Activated naive CD8-positive, alpha-beta T cell treated with anti-CD3 and anti-CD28 coated beads, Interleukin-2, amount 10 ng/mL, durations not matched to agents 7 days and 5 days (primary cell): ENCODE measurements at regions not wholly inside any gene's neighbourhood (a gene's known extent, or its start where the extent isn't known, plus 50 kb on each side); places are given as distances from the start of the nearest gene placed in this dataset.

Source experiments
- ATAC-seq: fragments of 150-1000 bp; cut with Tn5 transposase; one replicate; pipeline ENCODE4 v1.10.0; 2021; ENCODE audit warnings: low read depth, moderate library complexity
- POLR2A ChIA-PET: fragments of 350-600 bp; sonication (Branson Sonifier 250); formaldehyde crosslinking; loops from one replicate; lab custom pipeline; 2021; ENCODE audit warnings: antibody characterized with exemption; lab: Charles Lee
- DNase-seq: peaks from one replicate; pipeline ENCODE4 v3.0.0; 2021
- H3K27ac Mint-ChIP-seq: one replicate; pipeline ENCODE4 v1.8.0; 2022; ENCODE audit warnings: mild to moderate bottlenecking, mixed read lengths
- H3K27me3 Mint-ChIP-seq: one replicate; pipeline ENCODE4 v1.8.0; 2022; ENCODE audit warnings: mild to moderate bottlenecking, moderate library complexity, mixed read lengths
- H3K36me3 Mint-ChIP-seq: one replicate; pipeline ENCODE4 v1.8.0; 2021; ENCODE audit warnings: mild to moderate bottlenecking, mixed read lengths
- H3K4me1 Mint-ChIP-seq: one replicate; pipeline ENCODE4 v1.8.0; 2021; ENCODE audit warnings: mixed read lengths
- H3K4me3 Mint-ChIP-seq: one replicate; pipeline ENCODE4 v1.8.0; 2022; ENCODE audit warnings: mild to moderate bottlenecking, moderate library complexity, mixed read lengths
- H3K9me3 Mint-ChIP-seq: one replicate; pipeline ENCODE4 v1.8.0; 2021; ENCODE audit warnings: mixed read lengths

- Mint-ChIP-seq H3K4me1 (no peaks in the 10 kb centered on the region), H3K27me3 (peaks cover 13% of the 10 kb centered on the region), H3K9me3 (no peaks in the 10 kb centered on the region), H3K4me3 (no peak overlapping the region), H3K36me3 (no peaks in the 10 kb centered on the region), H3K27ac (no peak overlapping the region)
- DNase-seq: no peak
- no peak for ATAC-seq
- POLR2A ChIA-PET: no interaction called here
Measured at GRCh38 chr6:43896329-43897255, 126.6 kb downstream of the VEGFA start.

GRCh38 chr6:43895656-43896328 is 125.8 kb downstream of the VEGFA start:
- Mint-ChIP-seq H3K27me3 (peaks cover 20% of the 10 kb centered on the region), H3K4me3 (no peak overlapping the region), H3K27ac (no peak overlapping the region), H3K9me3 (no peaks in the 10 kb centered on the region), H3K4me1 (peaks cover 4% of the 10 kb centered on the region), H3K36me3 (no peaks in the 10 kb centered on the region)
- DNase-seq: no peak
- no peak for ATAC-seq
- POLR2A ChIA-PET: no interaction called here

- peaks cover 29% of the 10 kb centered on the region for H3K27me3 Mint-ChIP-seq
- ATAC-seq (no peak), DNase-seq (no peak)
- no peak overlapping the region for H3K27ac Mint-ChIP-seq
- H3K4me3 Mint-ChIP-seq: no peak overlapping the region
- POLR2A ChIA-PET: no interaction called here
- H3K4me1 Mint-ChIP-seq: peaks cover 4% of the 10 kb centered on the region
- no peaks in the 10 kb centered on the region for H3K36me3 Mint-ChIP-seq
- no peaks in the 10 kb centered on the region for H3K9me3 Mint-ChIP-seq
Measured at GRCh38 chr6:43893073-43893472, 123.1 kb downstream of the VEGFA start.

- H3K36me3 Mint-ChIP-seq: no peaks in the 10 kb centered on the region
- POLR2A ChIA-PET: interaction anchor here (1.0 kb wide), 1 partner anchor 9 kb away, joined by 3 read pairs; no protein-coding TSS in a partner anchor
- no peak overlapping the region for H3K27ac Mint-ChIP-seq
Measured at GRCh38 chr6:43891072-43891870, 121.3 kb downstream of the VEGFA start.

GRCh38 chr6:43890197-43891062 is 120.4 kb downstream of the VEGFA start:
- Mint-ChIP-seq H3K27me3 (peaks cover 29% of the 10 kb centered on the region), H3K9me3 (no peaks in the 10 kb centered on the region), H3K27ac (no peak overlapping the region), H3K36me3 (no peaks in the 10 kb centered on the region), H3K4me3 (no peak overlapping the region), H3K4me1 (peaks cover 4% of the 10 kb centered on the region)
- POLR2A ChIA-PET: interaction anchor here (1.0 kb wide), 1 partner anchor 9 kb away, joined by 3 read pairs; no protein-coding TSS in a partner anchor
- ATAC-seq (no peak), DNase-seq (no peak)

More at GRCh38 chr6:43891072-43891870, 121.3 kb downstream of the VEGFA start:
- ATAC-seq (no peak), DNase-seq (no peak)
- peaks cover 29% of the 10 kb centered on the region for H3K27me3 Mint-ChIP-seq
- H3K9me3 Mint-ChIP-seq: no peaks in the 10 kb centered on the region
- no peak overlapping the region for H3K4me3 Mint-ChIP-seq
- peaks cover 4% of the 10 kb centered on the region for H3K4me1 Mint-ChIP-seq

- Mint-ChIP-seq H3K4me1 (peaks cover 4% of the 10 kb centered on the region), H3K4me3 (no peak overlapping the region), H3K36me3 (no peaks in the 10 kb centered on the region), H3K27ac (no peak overlapping the region), H3K9me3 (no peaks in the 10 kb centered on the region), H3K27me3 (peaks cover 29% of the 10 kb centered on the region)
- POLR2A ChIA-PET: no interaction called here
- DNase-seq (no peak), ATAC-seq (no peak)
Measured at GRCh38 chr6:43887906-43888683, 118.1 kb downstream of the VEGFA start.

- DNase-seq: no peak
- Mint-ChIP-seq H3K4me1 (peaks cover 4% of the 10 kb centered on the region), H3K27ac (no peak overlapping the region), H3K4me3 (no peak overlapping the region), H3K9me3 (no peaks in the 10 kb centered on the region), H3K36me3 (no peaks in the 10 kb centered on the region), H3K27me3 (peaks cover 23% of the 10 kb centered on the region)
- ATAC-seq: no peak
- POLR2A ChIA-PET: no interaction called here
Measured at GRCh38 chr6:43887340-43887858, 117.4 kb downstream of the VEGFA start.

GRCh38 chr6:43886717-43887339 is 116.8 kb downstream of the VEGFA start:
- no peak for DNase-seq
- no peak for ATAC-seq
- H3K4me3 Mint-ChIP-seq: no peak overlapping the region
- H3K27me3 Mint-ChIP-seq: peaks cover 18% of the 10 kb centered on the region
- H3K27ac Mint-ChIP-seq: no peak overlapping the region
- no peaks in the 10 kb centered on the region for H3K9me3 Mint-ChIP-seq
- POLR2A ChIA-PET: no interaction called here
- no peaks in the 10 kb centered on the region for H3K36me3 Mint-ChIP-seq
- H3K4me1 Mint-ChIP-seq: peaks cover 4% of the 10 kb centered on the region

- Mint-ChIP-seq H3K27ac (no peak overlapping the region), H3K27me3 (peaks cover 11% of the 10 kb centered on the region), H3K36me3 (no peaks in the 10 kb centered on the region), H3K4me3 (no peak overlapping the region), H3K4me1 (peaks cover 2% of the 10 kb centered on the region), H3K9me3 (no peaks in the 10 kb centered on the region)
- POLR2A ChIA-PET: no interaction called here
- no peak for DNase-seq
- no peak for ATAC-seq
Measured at GRCh38 chr6:43886067-43886461, 116.1 kb downstream of the VEGFA start.

GRCh38 chr6:43885399-43886066 is 115.5 kb downstream of the VEGFA start:
- no peak overlapping the region for H3K27ac Mint-ChIP-seq

GRCh38 chr6:43884652-43885022 is 114.6 kb downstream of the VEGFA start:
- no peaks in the 10 kb centered on the region for H3K4me1 Mint-ChIP-seq
- H3K27ac Mint-ChIP-seq: no peak overlapping the region
- no peaks in the 10 kb centered on the region for H3K9me3 Mint-ChIP-seq
- H3K36me3 Mint-ChIP-seq: no peaks in the 10 kb centered on the region
- ATAC-seq (no peak), DNase-seq (no peak)
- no peak overlapping the region for H3K4me3 Mint-ChIP-seq
- no peaks in the 10 kb centered on the region for H3K27me3 Mint-ChIP-seq
- POLR2A ChIA-PET: no interaction called here

More at GRCh38 chr6:43885399-43886066, 115.5 kb downstream of the VEGFA start:
- Mint-ChIP-seq H3K4me1 (no peaks in the 10 kb centered on the region), H3K36me3 (no peaks in the 10 kb centered on the region), H3K27me3 (peaks cover 6% of the 10 kb centered on the region), H3K9me3 (no peaks in the 10 kb centered on the region), H3K4me3 (no peak overlapping the region)
- ATAC-seq (no peak), DNase-seq (no peak)
- POLR2A ChIA-PET: no interaction called here
